Activated CD4-positive, alpha-beta T cell treated with anti-CD3 and anti-CD28 coated beads, Interleukin-2, amount 50 U/mL, for 16 hours (primary cell): ENCODE measurements at regions not wholly inside any gene's neighbourhood (a gene's known extent, or its start where the extent isn't known, plus 50 kb on each side); places are given as distances from the start of the nearest gene placed in this dataset.

Experiments
- DNase-seq: peaks from one replicate; pipeline ENCODE4 v3.0.0-alpha.2; 2020

GRCh38 chr13:44191504-44192171 lies 182.0 kb upstream of the SERP2 start:
- DNase-seq, result peak; percentile 60

- DNase-seq, result no peak
These were observed 179.9 kb upstream of the SERP2 start for GRCh38 chr13:44193731-44194130.

- DNase-seq, result peak; percentile 51
These were observed 178.4 kb upstream of the SERP2 start for GRCh38 chr13:44195245-44195644.

GRCh38 chr13:44196196-44196751 lies 177.3 kb upstream of the SERP2 start:
- peak; percentile 80 for DNase-seq

- DNase-seq, result peak; percentile 91
These were observed 175.5 kb upstream of the SERP2 start for GRCh38 chr13:44197791-44198770.

- DNase-seq, result no peak
These were observed 174.8 kb upstream of the SERP2 start for GRCh38 chr13:44198826-44199225.

- no peak for DNase-seq
These were observed 173.9 kb upstream of the SERP2 start for GRCh38 chr13:44199627-44200207.

GRCh38 chr13:44206434-44206833 lies 167.2 kb upstream of the SERP2 start:
- DNase-seq, result no peak

- DNase-seq, result no peak
These were observed 166.1 kb upstream of the SERP2 start for GRCh38 chr13:44207476-44207875.

- no peak for DNase-seq
These were observed 163.1 kb upstream of the SERP2 start for GRCh38 chr13:44210525-44210924.

GRCh38 chr13:44211286-44211685 lies 162.3 kb upstream of the SERP2 start:
- no peak for DNase-seq

- no peak for DNase-seq
These were observed 161.8 kb upstream of the SERP2 start for GRCh38 chr13:44211704-44212346.

GRCh38 chr13:44212633-44213396 lies 160.8 kb upstream of the SERP2 start:
- DNase-seq, result no peak

GRCh38 chr13:44218501-44219240 lies 155.0 kb upstream of the SERP2 start:
- DNase-seq, result no peak

- no peak for DNase-seq
These were observed 153.8 kb upstream of the SERP2 start for GRCh38 chr13:44219577-44220548.

- no peak for DNase-seq
These were observed 152.7 kb upstream of the SERP2 start for GRCh38 chr13:44220948-44221347.

GRCh38 chr13:44221657-44222056 lies 152.0 kb upstream of the SERP2 start:
- DNase-seq, result no peak

GRCh38 chr13:44223770-44224444 lies 149.7 kb upstream of the SERP2 start:
- DNase-seq, result no peak

GRCh38 chr13:44224450-44225149 lies 149.0 kb upstream of the SERP2 start:
- no peak for DNase-seq
